ENCODE measurements at regions not wholly inside any gene's neighbourhood (a gene's known extent, or its start where the extent isn't known, plus 50 kb on each side); places are given as distances from the start of the nearest gene placed in this dataset.

DNA sequence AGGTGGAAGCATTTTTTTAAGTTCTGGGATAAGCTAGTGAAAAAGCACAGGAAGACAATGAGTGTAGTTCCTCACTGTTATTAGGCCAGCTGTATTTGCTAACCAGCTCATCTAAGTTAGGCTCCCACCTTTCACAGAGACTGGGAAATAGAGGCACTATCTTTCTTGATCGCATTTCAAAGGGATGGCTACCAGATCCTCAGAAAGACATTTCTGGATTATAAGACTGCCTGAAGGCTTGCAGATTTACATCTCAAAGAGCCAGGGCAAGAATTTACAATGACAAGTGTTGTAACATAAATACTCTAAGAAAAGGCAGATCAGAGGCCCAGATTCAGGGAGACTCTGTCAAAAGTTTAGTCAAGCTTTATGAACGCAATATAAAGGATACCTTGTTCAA is 1005.5 kb downstream of the PCDH9 start:
- TF ChIP-seq POLR2AphosphoS5 (IDR thresholded peaks at IDR 0.05; ENCODE audit: insufficient read depth, low read depth, low read length) = no peak
- TF ChIP-seq EZH2 (IDR thresholded peaks at IDR 0.05; ENCODE audit: borderline replicate concordance, low read depth, low read length, severe bottlenecking) = no peak
- TF ChIP-seq, protein P1, sequence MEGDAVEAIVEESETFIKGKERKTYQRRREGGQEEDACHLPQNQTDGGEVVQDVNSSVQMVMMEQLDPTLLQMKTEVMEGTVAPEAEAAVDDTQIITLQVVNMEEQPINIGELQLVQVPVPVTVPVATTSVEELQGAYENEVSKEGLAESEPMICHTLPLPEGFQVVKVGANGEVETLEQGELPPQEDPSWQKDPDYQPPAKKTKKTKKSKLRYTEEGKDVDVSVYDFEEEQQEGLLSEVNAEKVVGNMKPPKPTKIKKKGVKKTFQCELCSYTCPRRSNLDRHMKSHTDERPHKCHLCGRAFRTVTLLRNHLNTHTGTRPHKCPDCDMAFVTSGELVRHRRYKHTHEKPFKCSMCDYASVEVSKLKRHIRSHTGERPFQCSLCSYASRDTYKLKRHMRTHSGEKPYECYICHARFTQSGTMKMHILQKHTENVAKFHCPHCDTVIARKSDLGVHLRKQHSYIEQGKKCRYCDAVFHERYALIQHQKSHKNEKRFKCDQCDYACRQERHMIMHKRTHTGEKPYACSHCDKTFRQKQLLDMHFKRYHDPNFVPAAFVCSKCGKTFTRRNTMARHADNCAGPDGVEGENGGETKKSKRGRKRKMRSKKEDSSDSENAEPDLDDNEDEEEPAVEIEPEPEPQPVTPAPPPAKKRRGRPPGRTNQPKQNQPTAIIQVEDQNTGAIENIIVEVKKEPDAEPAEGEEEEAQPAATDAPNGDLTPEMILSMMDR (IDR thresholded peaks at IDR 0.05; ENCODE audit: extremely low read depth in 1 of 2, insufficient read depth in 1 of 2, low read depth in 1 of 2, low read length in 2 of 2) = no peak
- TF ChIP-seq MYC (IDR thresholded peaks at IDR 0.05; ENCODE audit: low read depth, low read length) = no peak
- TF ChIP-seq POLR2A (IDR thresholded peaks at IDR 0.05; ENCODE audit: low read depth, low read length) = no peak
- TF ChIP-seq, protein P2, sequence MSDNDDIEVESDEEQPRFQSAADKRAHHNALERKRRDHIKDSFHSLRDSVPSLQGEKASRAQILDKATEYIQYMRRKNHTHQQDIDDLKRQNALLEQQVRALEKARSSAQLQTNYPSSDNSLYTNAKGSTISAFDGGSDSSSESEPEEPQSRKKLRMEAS (IDR thresholded peaks at IDR 0.05; ENCODE audit: insufficient read depth, insufficient read length) = no peak
- TF ChIP-seq FOS (IDR thresholded peaks at IDR 0.05; ENCODE audit: borderline replicate concordance, insufficient read depth, low read length) = no peak
- TF ChIP-seq JUN (IDR thresholded peaks at IDR 0.05; ENCODE audit: borderline replicate concordance, insufficient read depth, insufficient read length, low read depth) = no peak
- no peak for TF ChIP-seq GATA2 (IDR thresholded peaks at IDR 0.05; ENCODE audit: insufficient read depth, insufficient read length, low read depth, low read length)

Measured in endothelial cell of umbilical vein (primary cell).